Lower leg skin (tissue), 3 donors: ENCODE measurements at regions not wholly inside any gene's neighbourhood (a gene's known extent, or its start where the extent isn't known, plus 50 kb on each side); places are given as distances from the start of the nearest gene placed in this dataset.

Experiments used
- CTCF ChIP-seq, 3 donors: fragments of 450-650 bp; IDR thresholded peaks; one replicate each; pipeline ENCODE4 v1.5.1; 2016; ENCODE audit warnings: antibody characterized with exemption in 3 of 3, mild to moderate bottlenecking in 3 of 3, moderate library complexity in 2 of 3
- POLR2A ChIP-seq, 2 donors: fragments of 450-650 bp; IDR thresholded peaks; one replicate each; pipeline ENCODE4 v1.6.1; 2016 to 2017; ENCODE audit warnings: antibody characterized with exemption in 2 of 2, mild to moderate bottlenecking in 1 of 2, moderate library complexity in 1 of 2

GRCh38 chr5:115735108-115735998, 81.1 kb downstream of the CDO1 start:
- TF ChIP-seq POLR2A (IDR thresholded peaks at IDR 0.05): no peak
- no peak for TF ChIP-seq CTCF (IDR thresholded peaks at IDR 0.05)
